ENCODE measurements at regions not wholly inside any gene's neighbourhood (a gene's known extent, or its start where the extent isn't known, plus 50 kb on each side); places are given as distances from the start of the nearest gene placed in this dataset.

GRCh38 chr11:122340607-122341290, 224.7 kb upstream of the BLID start:
- WGBS, 2 donors, result 64 to 65% methylated on average over 3 of the region's 3 CpGs
- no peak for TF ChIP-seq CTCF (IDR thresholded peaks at IDR 0.05)
- no peak for TF ChIP-seq POLR2A (IDR thresholded peaks at IDR 0.05)
- intact Hi-C loops (cut with DNase I; ENCODE audit: low total_unique reads), result no loop called here

DNA sequence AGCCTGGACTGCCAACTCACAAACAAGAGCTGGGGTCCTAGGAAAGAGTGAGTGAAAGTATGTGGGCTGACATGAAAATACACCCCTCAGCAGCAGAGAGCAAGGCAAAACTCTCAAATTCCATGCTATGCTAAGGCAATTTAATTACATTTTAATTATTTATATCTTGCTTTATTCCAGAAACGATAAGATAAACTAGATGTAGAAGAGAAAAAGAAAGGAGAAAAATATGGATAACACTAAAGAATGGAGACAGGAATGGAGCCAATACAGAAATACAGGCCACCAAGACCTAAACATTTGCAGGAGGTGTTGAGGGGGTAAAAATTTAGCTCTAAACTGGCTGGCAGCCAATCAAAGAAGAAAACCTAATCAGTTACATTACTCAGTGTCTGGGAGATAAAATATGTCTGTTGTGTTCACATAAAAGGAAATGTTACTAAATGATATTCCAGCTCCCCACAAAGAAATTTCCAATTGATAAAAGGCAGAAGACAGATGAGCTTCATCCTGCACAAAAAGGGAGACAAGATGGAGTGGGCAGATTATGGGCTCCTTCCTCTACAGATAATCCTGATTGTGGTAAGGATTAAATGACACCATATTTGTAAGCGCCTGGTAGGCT, 223.5 kb upstream of the BLID start:
- DNase-seq (ENCODE audit: low spot score in 2 of 2), result no peak
- 64 to 65% methylated on average over 2 of the region's 2 CpGs for WGBS, 2 donors
- H3K4me3 ChIP-seq (ENCODE audit: low read depth, poor library complexity, severe bottlenecking), result no peak overlapping the region
- TF ChIP-seq CTCF (IDR thresholded peaks at IDR 0.05) (no peak), POLR2A (IDR thresholded peaks at IDR 0.05) (no peak)
- intact Hi-C loops (cut with DNase I; ENCODE audit: low total_unique reads), result no loop called here

More at GRCh38 chr11:122340607-122341290, 224.7 kb upstream of the BLID start:
- no peak for DNase-seq (ENCODE audit: low spot score in 2 of 2)
- no peak overlapping the region for H3K4me3 ChIP-seq (ENCODE audit: low read depth, poor library complexity, severe bottlenecking)

GRCh38 chr11:122337704-122338103, 221.7 kb upstream of the BLID start:
- 59 to 62% methylated on average over 4 of the region's 4 CpGs for WGBS, 2 donors
- intact Hi-C loops (cut with DNase I; ENCODE audit: low total_unique reads), result no loop called here
- no peak for DNase-seq (ENCODE audit: low spot score in 2 of 2)
- H3K4me3 ChIP-seq (ENCODE audit: low read depth, poor library complexity, severe bottlenecking), result no peak overlapping the region
- TF ChIP-seq POLR2A (IDR thresholded peaks at IDR 0.05), result no peak

DNA sequence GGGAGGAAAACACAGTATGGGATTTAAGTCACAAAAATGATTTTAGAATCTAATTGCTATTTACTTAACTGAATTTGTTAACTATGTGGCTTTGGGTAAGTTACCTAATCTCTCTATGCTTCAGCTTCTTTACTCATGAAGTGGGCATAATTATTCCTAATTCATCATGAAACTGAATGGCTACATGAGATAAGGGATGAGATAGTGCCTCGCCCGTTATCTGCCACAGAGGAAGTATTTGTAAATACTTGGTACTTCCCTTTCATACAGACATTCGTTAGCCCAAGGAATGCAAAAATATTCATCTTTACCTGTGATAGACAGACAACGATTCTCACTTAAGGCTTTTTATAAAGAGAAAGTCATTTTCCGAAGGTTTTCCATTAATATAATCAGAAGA, 221.2 kb upstream of the BLID start:
- intact Hi-C loops (cut with DNase I; ENCODE audit: low total_unique reads), result no loop called here
- no peak overlapping the region for H3K4me3 ChIP-seq (ENCODE audit: low read depth, poor library complexity, severe bottlenecking)
- 55 to 66% methylated on average over 5 of the region's 5 CpGs for WGBS, 2 donors
- DNase-seq (ENCODE audit: low spot score in 2 of 2), result no peak
- no peak for TF ChIP-seq CTCF (IDR thresholded peaks at IDR 0.05)
- TF ChIP-seq POLR2A (IDR thresholded peaks at IDR 0.05), result no peak

DNA sequence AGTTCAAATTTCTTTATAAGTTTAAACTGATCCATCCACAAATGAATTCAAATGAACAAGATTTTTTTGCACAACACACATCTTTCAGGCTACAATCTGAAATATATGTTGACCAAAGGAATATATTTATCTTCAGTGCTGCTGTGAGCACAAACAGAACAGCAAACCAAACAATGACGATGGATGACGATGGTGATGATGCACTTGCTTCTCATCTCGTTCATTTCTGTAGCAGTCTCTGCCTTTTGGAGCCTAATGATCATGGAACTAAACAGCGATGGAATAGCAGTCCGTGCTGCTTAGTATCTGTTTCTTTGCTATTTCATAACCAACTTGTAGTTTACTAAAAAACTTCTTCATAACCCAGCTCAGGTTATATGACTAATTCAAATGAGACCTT, 220.7 kb upstream of the BLID start:
- DNase-seq (ENCODE audit: low spot score in 2 of 2), result no peak
- WGBS, 2 donors, result 86 to 87% methylated on average over 5 of the region's 5 CpGs
- intact Hi-C loops (cut with DNase I; ENCODE audit: low total_unique reads), result no loop called here
- TF ChIP-seq CTCF (IDR thresholded peaks at IDR 0.05), result no peak
- TF ChIP-seq POLR2A (IDR thresholded peaks at IDR 0.05), result no peak
- H3K4me3 ChIP-seq (ENCODE audit: low read depth, poor library complexity, severe bottlenecking), result no peak overlapping the region

DNA sequence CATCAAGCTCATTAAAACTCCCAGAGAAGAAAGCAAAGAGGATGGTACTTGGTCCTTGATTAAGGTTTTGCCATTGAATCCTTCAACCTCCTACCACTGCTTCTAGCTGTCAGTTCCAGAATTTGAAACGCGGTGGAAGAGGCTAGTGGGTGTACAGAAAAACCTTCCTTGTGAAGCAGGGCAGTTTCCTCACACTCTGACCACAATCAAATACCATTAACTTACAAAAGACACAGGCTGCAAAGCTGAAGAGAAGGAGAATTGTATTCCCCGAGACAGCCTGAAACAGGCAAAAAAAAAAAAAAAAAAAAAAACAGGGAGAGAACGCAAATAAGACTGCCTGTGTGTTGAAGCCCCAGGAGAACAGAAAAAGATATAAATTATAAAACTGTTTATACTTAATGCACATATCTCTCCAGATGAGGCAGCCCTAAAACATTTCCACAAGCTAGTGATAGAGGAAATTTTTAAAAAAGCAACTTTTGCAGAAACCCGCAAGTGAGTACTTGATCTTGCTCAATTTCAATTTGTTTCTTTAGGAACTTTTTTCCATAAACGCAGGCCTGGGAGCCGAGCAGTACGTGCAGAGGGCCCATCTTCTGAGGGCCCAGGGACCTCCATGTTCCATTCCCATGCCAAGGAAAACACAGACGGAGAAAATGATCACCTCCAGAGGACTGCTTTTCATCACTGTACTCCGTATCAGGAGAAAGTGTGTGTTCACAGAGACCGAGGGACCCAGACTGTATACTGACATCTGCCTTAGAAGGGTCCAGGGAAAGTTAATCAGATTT, 218.7 kb upstream of the BLID start:
- DNase-seq (ENCODE audit: low spot score in 2 of 2), result no peak
- no peak overlapping the region for H3K4me3 ChIP-seq (ENCODE audit: low read depth, poor library complexity, severe bottlenecking)
- WGBS, 2 donors, result 71 to 78% methylated on average over 11 of the region's 11 CpGs
- TF ChIP-seq POLR2A (IDR thresholded peaks at IDR 0.05) (no peak), CTCF (IDR thresholded peaks at IDR 0.05) (no peak)
- intact Hi-C loops (cut with DNase I; ENCODE audit: low total_unique reads), result no loop called here
